OCI-LY3 (cell line): ENCODE measurements at regions not wholly inside any gene's neighbourhood (a gene's known extent, or its start where the extent isn't known, plus 50 kb on each side); places are given as distances from the start of the nearest gene placed in this dataset.

Experiments used
- EZH2phosphoT487 ChIP-seq: fragments of 200-600 bp; shearing (Covaris generic); IDR thresholded peaks from 2 replicates; pipeline ENCODE4 v1.6.1; 2018; ENCODE audit warnings: antibody characterized with exemption, mixed run types, low read depth
- TF ChIP-seq, protein P1 (sequence below): fragments of 200-600, 300-600 bp; sonication (generic); IDR thresholded peaks from 2 replicates; pipeline ENCODE4 v1.5.1; 2014; ENCODE audit warnings: antibody characterized with exemption, low read length, low read depth

DNA sequence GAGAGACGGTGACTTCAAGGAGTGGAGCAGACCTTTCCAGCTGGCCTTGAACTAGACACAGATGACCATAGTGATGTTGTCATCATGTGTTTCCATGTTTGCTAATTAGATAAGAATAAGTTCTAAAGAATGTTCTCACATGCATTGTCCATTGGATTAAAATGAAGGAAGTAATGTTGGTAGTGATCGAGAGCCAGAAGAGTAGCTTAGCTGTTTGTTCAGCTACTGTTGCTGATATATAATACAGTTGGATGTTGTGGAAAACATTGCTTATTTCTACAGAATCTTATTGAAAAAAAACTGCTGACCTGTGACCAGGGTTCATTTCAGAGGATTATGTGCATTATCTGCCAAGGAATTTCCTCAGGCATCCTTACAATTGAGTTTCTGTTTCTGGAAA lies 249.1 kb upstream of the POGK start:
- TF ChIP-seq, protein P1, sequence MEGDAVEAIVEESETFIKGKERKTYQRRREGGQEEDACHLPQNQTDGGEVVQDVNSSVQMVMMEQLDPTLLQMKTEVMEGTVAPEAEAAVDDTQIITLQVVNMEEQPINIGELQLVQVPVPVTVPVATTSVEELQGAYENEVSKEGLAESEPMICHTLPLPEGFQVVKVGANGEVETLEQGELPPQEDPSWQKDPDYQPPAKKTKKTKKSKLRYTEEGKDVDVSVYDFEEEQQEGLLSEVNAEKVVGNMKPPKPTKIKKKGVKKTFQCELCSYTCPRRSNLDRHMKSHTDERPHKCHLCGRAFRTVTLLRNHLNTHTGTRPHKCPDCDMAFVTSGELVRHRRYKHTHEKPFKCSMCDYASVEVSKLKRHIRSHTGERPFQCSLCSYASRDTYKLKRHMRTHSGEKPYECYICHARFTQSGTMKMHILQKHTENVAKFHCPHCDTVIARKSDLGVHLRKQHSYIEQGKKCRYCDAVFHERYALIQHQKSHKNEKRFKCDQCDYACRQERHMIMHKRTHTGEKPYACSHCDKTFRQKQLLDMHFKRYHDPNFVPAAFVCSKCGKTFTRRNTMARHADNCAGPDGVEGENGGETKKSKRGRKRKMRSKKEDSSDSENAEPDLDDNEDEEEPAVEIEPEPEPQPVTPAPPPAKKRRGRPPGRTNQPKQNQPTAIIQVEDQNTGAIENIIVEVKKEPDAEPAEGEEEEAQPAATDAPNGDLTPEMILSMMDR: no peak
- no peak for TF ChIP-seq EZH2phosphoT487
